GM12891 (cell line): ENCODE measurements at regions not wholly inside any gene's neighbourhood (a gene's known extent, or its start where the extent isn't known, plus 50 kb on each side); places are given as distances from the start of the nearest gene placed in this dataset.

Experiments
- PAX5 ChIP-seq: IDR thresholded peaks from 2 replicates; pipeline ENCODE4 v1.6.1; 2011; ENCODE audit warnings: low read length, moderate library complexity, mild to moderate bottlenecking; ENCODE audit not compliant: insufficient read depth, severe bottlenecking
- POLR2A ChIP-seq: IDR thresholded peaks from 2 replicates; pipeline ENCODE4 v1.6.1; 2011; ENCODE audit warnings: low read depth, low read length, control low read depth
- POLR2AphosphoS5 ChIP-seq: IDR thresholded peaks from 2 replicates; pipeline ENCODE4 v1.6.1; 2011; ENCODE audit warnings: low read depth, low read length, control low read depth
- POU2F2 ChIP-seq: IDR thresholded peaks from 2 replicates; pipeline ENCODE4 v1.6.1; 2011; ENCODE audit warnings: low read depth, mild to moderate bottlenecking, control low read depth, low read length, moderate library complexity
- SPI1 ChIP-seq: IDR thresholded peaks from 2 replicates; pipeline ENCODE4 v1.6.1; 2011; ENCODE audit warnings: low read depth, low read length, control low read depth
- TAF1 ChIP-seq: IDR thresholded peaks from 2 replicates; pipeline ENCODE4 v1.6.1; 2011; ENCODE audit warnings: low read depth, low read length, control low read depth

- no peak for TF ChIP-seq POLR2A
- no peak for TF ChIP-seq SPI1
- TF ChIP-seq POLR2AphosphoS5, result no peak
- TF ChIP-seq TAF1, result no peak
- no peak for TF ChIP-seq POU2F2
- TF ChIP-seq PAX5, result no peak
Measured at GRCh38 chr5:124059200-124059599, 547.2 kb downstream of the CSNK1G3 start.
